ENCODE measurements at regions not wholly inside any gene's neighbourhood (a gene's known extent, or its start where the extent isn't known, plus 50 kb on each side); places are given as distances from the start of the nearest gene placed in this dataset.

GRCh38 chr6:3623451-3624249 is 127.9 kb downstream of the PXDC1 start:
- H3K4me1 ChIP-seq, result peaks cover 0 to 13% (median 0%) of the 10 kb centered on the region in 3 donors
- no peak overlapping the region for H3K27ac ChIP-seq
- 74 to 80% methylated on average over 16 to 27 of the region's 28 CpGs for WGBS, 2 donors (ENCODE audit: low coverage in 1 of 2)
- ATAC-seq, result no peak
- H3K36me3 ChIP-seq, result no peaks in the 10 kb centered on the region
- no peaks in the 10 kb centered on the region for H3K9me3 ChIP-seq
- TF ChIP-seq POLR2AphosphoS5 (IDR thresholded peaks at IDR 0.05), result no peak
- no peak for TF ChIP-seq EP300 (IDR thresholded peaks at IDR 0.05)
- TF ChIP-seq CTCF (IDR thresholded peaks at IDR 0.05), result no peak
- no peak for TF ChIP-seq POLR2A (IDR thresholded peaks at IDR 0.05)
- peaks cover 11% of the 10 kb centered on the region for H3K27me3 ChIP-seq
- no peak overlapping the region for H3K4me3 ChIP-seq

GRCh38 chr6:3621411-3621810 is 130.1 kb downstream of the PXDC1 start:
- H3K4me1 ChIP-seq, result no peaks in the 10 kb centered on the region
- TF ChIP-seq EP300 (IDR thresholded peaks at IDR 0.05), result no peak
- H3K9me3 ChIP-seq, result no peaks in the 10 kb centered on the region
- peaks cover 10% of the 10 kb centered on the region for H3K27me3 ChIP-seq
- no peaks in the 10 kb centered on the region for H3K36me3 ChIP-seq
- no peak overlapping the region for H3K27ac ChIP-seq
- H3K4me3 ChIP-seq, result no peak overlapping the region
- ATAC-seq, result no peak
- WGBS, 2 donors (ENCODE audit: low coverage in 1 of 2), result 88 to 92% methylated on average over 5 of the region's 5 CpGs

- no peak overlapping the region for H3K4me3 ChIP-seq
- WGBS, 2 donors (ENCODE audit: low coverage in 1 of 2), result 87 to 95% methylated on average over 2 to 3 of the region's 3 CpGs
- H3K36me3 ChIP-seq, result no peaks in the 10 kb centered on the region
- TF ChIP-seq EP300 (IDR thresholded peaks at IDR 0.05), result no peak
- no peak for ATAC-seq
- H3K27ac ChIP-seq, result no peak overlapping the region
- peaks cover 5% of the 10 kb centered on the region for H3K27me3 ChIP-seq
- H3K9me3 ChIP-seq, result no peaks in the 10 kb centered on the region
- no peaks in the 10 kb centered on the region for H3K4me1 ChIP-seq
Measured at GRCh38 chr6:3620937-3621336, 130.6 kb downstream of the PXDC1 start.

DNA sequence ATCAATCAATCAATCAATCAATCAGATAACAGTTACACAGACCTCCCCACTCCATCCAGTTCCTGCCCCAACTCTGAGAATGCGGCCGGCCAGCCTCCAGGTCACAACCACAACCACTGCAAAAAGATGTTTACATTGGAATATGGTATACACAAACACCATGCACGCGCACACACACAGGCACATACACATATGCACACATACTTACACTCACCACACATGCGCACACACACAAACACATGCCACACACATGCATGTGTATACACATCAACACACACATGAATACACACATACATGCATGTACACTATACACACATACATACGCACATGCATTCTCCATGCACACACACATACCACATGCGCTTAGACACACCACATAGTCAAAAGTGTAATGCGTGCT is 131.1 kb downstream of the PXDC1 start:
- no peak for ATAC-seq
- no peaks in the 10 kb centered on the region for H3K4me1 ChIP-seq
- peaks cover 5% of the 10 kb centered on the region for H3K27me3 ChIP-seq
- TF ChIP-seq POLR2AphosphoS5 (IDR thresholded peaks at IDR 0.05), result no peak
- TF ChIP-seq EP300 (IDR thresholded peaks at IDR 0.05), result no peak
- no peaks in the 10 kb centered on the region for H3K36me3 ChIP-seq
- H3K4me3 ChIP-seq, result no peak overlapping the region
- 98 to 99% methylated on average over 6 to 8 of the region's 8 CpGs for WGBS, 2 donors (ENCODE audit: low coverage in 1 of 2)
- no peaks in the 10 kb centered on the region for H3K9me3 ChIP-seq
- H3K27ac ChIP-seq, result no peak overlapping the region

DNA sequence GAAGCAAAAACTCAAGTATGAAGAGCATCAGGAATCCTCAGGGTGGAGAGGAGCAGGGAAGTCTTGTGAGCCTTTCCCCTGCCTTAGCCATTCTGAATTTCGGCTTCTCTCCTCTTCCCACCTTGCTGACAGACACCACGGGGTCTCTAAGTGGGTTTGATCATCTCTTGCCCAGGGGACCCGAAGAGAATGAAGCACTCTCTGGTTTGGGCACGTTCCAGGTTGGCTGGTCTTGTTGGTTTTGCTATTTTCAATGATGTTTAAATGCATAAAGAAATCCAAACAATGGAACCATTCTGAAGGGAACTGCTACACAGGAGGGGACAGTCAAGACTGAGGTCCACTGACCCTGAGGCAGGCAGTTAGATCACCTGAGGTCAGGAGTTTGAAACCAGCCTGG is 131.7 kb downstream of the PXDC1 start:
- no peak for ATAC-seq
- H3K27me3 ChIP-seq, result peaks cover 5% of the 10 kb centered on the region
- 90 to 92% methylated on average over 2 to 3 of the region's 4 CpGs for WGBS, 2 donors (ENCODE audit: low coverage in 1 of 2)
- no peak overlapping the region for H3K4me3 ChIP-seq
- no peaks in the 10 kb centered on the region for H3K36me3 ChIP-seq
- H3K4me1 ChIP-seq, result no peaks in the 10 kb centered on the region
- H3K9me3 ChIP-seq, result no peaks in the 10 kb centered on the region
- no peak overlapping the region for H3K27ac ChIP-seq
- no peak for TF ChIP-seq POLR2AphosphoS5 (IDR thresholded peaks at IDR 0.05)
- TF ChIP-seq EP300 (IDR thresholded peaks at IDR 0.05), result no peak
- no peak for TF ChIP-seq POLR2A (IDR thresholded peaks at IDR 0.05)

- no peak for ATAC-seq
- Histone ChIP-seq H3K36me3 (no peaks in the 10 kb centered on the region), H3K27ac (no peak overlapping the region), H3K9me3 (no peaks in the 10 kb centered on the region), H3K27me3 (peaks cover 5% of the 10 kb centered on the region), H3K4me1 (no peaks in the 10 kb centered on the region), H3K4me3 (no peak overlapping the region)
- TF ChIP-seq POLR2AphosphoS5 (IDR thresholded peaks at IDR 0.05) (no peak), CTCF (IDR thresholded peaks at IDR 0.05) (no peak), EP300 (IDR thresholded peaks at IDR 0.05) (no peak), POLR2A (IDR thresholded peaks at IDR 0.05) (no peak)
- WGBS, 2 donors (ENCODE audit: low coverage in 1 of 2), result 66 to 77% methylated on average over 4 of the region's 7 CpGs
Measured at GRCh38 chr6:3619201-3619600, 132.3 kb downstream of the PXDC1 start.

DNA sequence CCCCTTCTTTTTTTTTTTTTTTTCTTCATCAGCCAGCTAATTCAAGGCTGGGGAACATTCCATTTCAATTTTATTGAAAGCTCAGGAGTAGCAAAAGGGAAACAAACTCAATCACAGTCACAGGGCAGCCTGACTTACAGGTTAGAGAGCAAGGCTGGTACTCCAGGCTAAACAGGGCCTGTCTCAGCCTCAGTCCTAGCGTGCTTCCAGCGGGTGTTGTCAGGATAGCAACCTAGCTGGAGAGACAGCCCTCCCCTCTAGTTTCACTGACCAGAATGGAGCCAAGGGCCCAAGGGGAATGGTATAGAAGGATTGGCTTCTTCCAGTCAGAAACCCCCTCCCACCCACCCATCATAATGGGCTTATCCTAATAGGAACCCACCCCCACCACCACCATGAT is 132.9 kb downstream of the PXDC1 start:
- TF ChIP-seq EP300 (IDR thresholded peaks at IDR 0.05) (no peak), POLR2A (IDR thresholded peaks at IDR 0.05) (no peak), POLR2AphosphoS5 (IDR thresholded peaks at IDR 0.05) (no peak), CTCF (IDR thresholded peaks at IDR 0.05) (no peak)
- no peak for ATAC-seq
- WGBS, 2 donors (ENCODE audit: low coverage in 1 of 2), result 83 to 100% methylated on average over 1 to 2 of the region's 2 CpGs
- Histone ChIP-seq H3K27ac (no peak overlapping the region), H3K27me3 (no peaks in the 10 kb centered on the region), H3K4me3 (no peak overlapping the region), H3K4me1 (no peaks in the 10 kb centered on the region), H3K9me3 (no peaks in the 10 kb centered on the region), H3K36me3 (no peaks in the 10 kb centered on the region)

All from gastroesophageal sphincter (tissue), 4 donors.